ENCODE measurements at regions not wholly inside any gene's neighbourhood (a gene's known extent, or its start where the extent isn't known, plus 50 kb on each side); places are given as distances from the start of the nearest gene placed in this dataset.

- DNase-seq (ENCODE audit: low read depth) = no peak
Measured at GRCh38 chr2:166565501-166565900, 71.5 kb upstream of the SCN7A start.

GRCh38 chr2:166563894-166564293 is 69.8 kb upstream of the SCN7A start:
- DNase-seq (ENCODE audit: low read depth) = no peak

GRCh38 chr2:166560022-166560421 is 66.0 kb upstream of the SCN7A start:
- DNase-seq (ENCODE audit: low read depth) = no peak

GRCh38 chr2:166550923-166551322 is 56.9 kb upstream of the SCN7A start:
- DNase-seq (ENCODE audit: low read depth) = no peak

GRCh38 chr2:166545473-166545872 is 51.4 kb upstream of the SCN7A start:
- no peak for DNase-seq (ENCODE audit: low read depth)
